Hematopoietic multipotent progenitor cell (in vitro differentiated cells): ENCODE measurements at regions not wholly inside any gene's neighbourhood (a gene's known extent, or its start where the extent isn't known, plus 50 kb on each side); places are given as distances from the start of the nearest gene placed in this dataset.

ENCODE experiments used
- DNase-seq, 3 donors: peaks; one replicate each; pipeline ENCODE4 v3.0.0-alpha.2; 2011 to 2015; ENCODE audit warnings: low read depth in 2 of 3, low spot score in 2 of 3

GRCh38 chr9:79115176-79115575 lies 456.6 kb upstream of the TLE4 start:
- DNase-seq, result no peak

- no peak for DNase-seq
Measured at GRCh38 chr9:79116041-79116440, 455.7 kb upstream of the TLE4 start.

- no peak for DNase-seq
Measured at GRCh38 chr9:79116709-79117108, 455.1 kb upstream of the TLE4 start.

GRCh38 chr9:79120533-79120932 lies 451.2 kb upstream of the TLE4 start:
- no peak for DNase-seq

GRCh38 chr9:79120941-79121340 lies 450.8 kb upstream of the TLE4 start:
- no peak for DNase-seq

GRCh38 chr9:79123415-79123814 lies 448.4 kb upstream of the TLE4 start:
- no peak for DNase-seq

GRCh38 chr9:79127661-79128060 lies 444.1 kb upstream of the TLE4 start:
- DNase-seq, result no peak

GRCh38 chr9:79129865-79130480 lies 441.8 kb upstream of the TLE4 start:
- peak in 2 of 3 donors; percentile 17 to 61 for DNase-seq

GRCh38 chr9:79131246-79131774 lies 440.5 kb upstream of the TLE4 start:
- no peak for DNase-seq

- no peak for DNase-seq
Measured at GRCh38 chr9:79131824-79132377, 439.9 kb upstream of the TLE4 start.

GRCh38 chr9:79134654-79135053 lies 437.1 kb upstream of the TLE4 start:
- DNase-seq, result peak in 2 of 3 donors; percentile 7 to 18

GRCh38 chr9:79135681-79136415 lies 435.9 kb upstream of the TLE4 start:
- DNase-seq, result no peak

- DNase-seq, result no peak
Measured at GRCh38 chr9:79140751-79141150, 431.0 kb upstream of the TLE4 start.

- DNase-seq, result no peak
Measured at GRCh38 chr9:79143211-79143610, 428.6 kb upstream of the TLE4 start.

- DNase-seq, result no peak
Measured at GRCh38 chr9:79145442-79145841, 426.3 kb upstream of the TLE4 start.

GRCh38 chr9:79149585-79149984 lies 422.2 kb upstream of the TLE4 start:
- no peak for DNase-seq

GRCh38 chr9:79151791-79152190 lies 420.0 kb upstream of the TLE4 start:
- DNase-seq, result no peak

- DNase-seq, result no peak
Measured at GRCh38 chr9:79152306-79152705, 419.5 kb upstream of the TLE4 start.

- no peak for DNase-seq
Measured at GRCh38 chr9:79154806-79155205, 417.0 kb upstream of the TLE4 start.

GRCh38 chr9:79155308-79155707 lies 416.5 kb upstream of the TLE4 start:
- DNase-seq, result no peak

GRCh38 chr9:79163544-79163943 lies 408.2 kb upstream of the TLE4 start:
- no peak for DNase-seq

GRCh38 chr9:79164406-79164805 lies 407.4 kb upstream of the TLE4 start:
- no peak for DNase-seq
